Keratinocyte (primary cell): ENCODE measurements at regions not wholly inside any gene's neighbourhood (a gene's known extent, or its start where the extent isn't known, plus 50 kb on each side); places are given as distances from the start of the nearest gene placed in this dataset.

Experiments used
- CTCF ChIP-seq, 3 experiments: IDR thresholded peaks in 1 of 3; conservative IDR thresholded peaks in 1 of 3; optimal IDR thresholded peaks in 1 of 3; 2 replicates in 2 of 3; 3 replicates in 1 of 3; pipeline versions ENCODE3 to v1.5.1; 2011; ENCODE audit warnings: low read length in 3 of 3, mild to moderate bottlenecking in 3 of 3, moderate library complexity in 2 of 3, control low read depth in 1 of 3, inconsistent platforms in 1 of 3; ENCODE audit not compliant: insufficient read depth in 2 of 3; ENCODE audit errors: extremely low read depth in 1 of 3
- EZH2 ChIP-seq: IDR thresholded peaks from one replicate; pipeline ENCODE4 v1.6.1; 2012; ENCODE audit warnings: inconsistent platforms, mild to moderate bottlenecking, low read length, moderate library complexity

DNA sequence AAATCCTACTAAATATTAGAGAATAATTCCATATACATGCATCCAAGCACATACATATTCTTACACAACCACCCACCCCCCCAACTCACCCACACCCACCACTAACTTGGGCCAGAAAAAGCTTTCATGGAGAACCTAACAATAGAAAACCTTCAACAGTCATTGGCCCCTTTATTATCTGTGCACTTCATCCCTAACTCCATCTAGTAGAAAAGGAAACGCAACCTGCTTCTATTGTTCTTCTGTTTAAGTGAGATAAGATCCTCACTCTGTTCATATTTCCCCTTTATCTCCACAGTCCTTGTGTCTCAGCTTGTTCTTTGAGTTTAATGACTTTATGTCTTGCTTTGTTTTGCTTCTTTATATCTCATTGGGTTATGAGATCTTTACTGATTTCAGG is 1740.2 kb upstream of the CELF4 start:
- no peak for TF ChIP-seq CTCF (optimal IDR thresholded peaks at IDR 0.05 in 1 of 3, IDR thresholded peaks at IDR 0.05 in 1 of 3, conservative IDR thresholded peaks at IDR 0.05 in 1 of 3; ENCODE audit: extremely low read depth in 1 of 3, insufficient read depth in 2 of 3, low read length in 3 of 3)
- no peak for TF ChIP-seq EZH2
